DMS153 treated with DMSO at 0.1 percent for 48 hours (cell line): ENCODE measurements at regions not wholly inside any gene's neighbourhood (a gene's known extent, or its start where the extent isn't known, plus 50 kb on each side); places are given as distances from the start of the nearest gene placed in this dataset.
"Not testable (repeated sequence)": the region's sequence is repeated elsewhere in the genome, so short reads cannot be mapped to it uniquely, and the experiment has no call there.

Experiments used
- DNase-seq: peaks from one replicate; lab custom pipeline; 2025; ENCODE audit not compliant: unreplicated experiment; lab: John Stamatoyannopoulos, UW

GRCh38 chr20:7147220-7147601, 379.7 kb downstream of the BMP2 start:
- no peak for DNase-seq

GRCh38 chr20:7151676-7152470, 384.4 kb downstream of the BMP2 start:
- DNase-seq = no peak

GRCh38 chr20:7155282-7155681, 387.8 kb downstream of the BMP2 start:
- DNase-seq = peak; percentile 97

GRCh38 chr20:7155794-7156193, 388.3 kb downstream of the BMP2 start:
- no peak for DNase-seq

GRCh38 chr20:7159903-7160302, 392.4 kb downstream of the BMP2 start:
- no peak for DNase-seq

GRCh38 chr20:7161690-7162089, 394.2 kb downstream of the BMP2 start:
- no peak for DNase-seq

- no peak for DNase-seq
These were observed 404.4 kb downstream of the BMP2 start for GRCh38 chr20:7171911-7172310.

- no peak for DNase-seq
These were observed 407.1 kb downstream of the BMP2 start for GRCh38 chr20:7174554-7174953.

GRCh38 chr20:7175827-7176226, 408.3 kb downstream of the BMP2 start:
- not testable (repeated sequence) for DNase-seq

- DNase-seq = no peak
These were observed 410.5 kb downstream of the BMP2 start for GRCh38 chr20:7178004-7178403.

- no peak for DNase-seq
These were observed 413.0 kb downstream of the BMP2 start for GRCh38 chr20:7180256-7181045.

GRCh38 chr20:7189231-7189630, 421.7 kb downstream of the BMP2 start:
- no peak for DNase-seq

- DNase-seq = no peak
These were observed 426.2 kb downstream of the BMP2 start for GRCh38 chr20:7193681-7194080.

GRCh38 chr20:7195704-7196103, 428.2 kb downstream of the BMP2 start:
- DNase-seq = no peak

GRCh38 chr20:7196481-7196880, 429.0 kb downstream of the BMP2 start:
- DNase-seq = no peak

GRCh38 chr20:7199861-7200260, 432.4 kb downstream of the BMP2 start:
- DNase-seq = no peak

- DNase-seq = no peak
These were observed 439.8 kb downstream of the BMP2 start for GRCh38 chr20:7207186-7207798.

GRCh38 chr20:7210910-7211309, 443.4 kb downstream of the BMP2 start:
- DNase-seq = no peak

GRCh38 chr20:7214081-7214740, 446.7 kb downstream of the BMP2 start:
- no peak for DNase-seq

GRCh38 chr20:7217606-7218005, 450.1 kb downstream of the BMP2 start:
- DNase-seq = no peak

GRCh38 chr20:7220755-7221154, 453.3 kb downstream of the BMP2 start:
- DNase-seq = no peak
